SW 1271 (cell line): ENCODE measurements at regions not wholly inside any gene's neighbourhood (a gene's known extent, or its start where the extent isn't known, plus 50 kb on each side); places are given as distances from the start of the nearest gene placed in this dataset.
"Not testable (repeated sequence)": the region's sequence is repeated elsewhere in the genome, so short reads cannot be mapped to it uniquely, and the experiment has no call there.

Experiments
- DNase-seq, 2 experiments: peaks; one replicate each; lab custom pipeline; 2025; lab: John Stamatoyannopoulos, UW

DNA sequence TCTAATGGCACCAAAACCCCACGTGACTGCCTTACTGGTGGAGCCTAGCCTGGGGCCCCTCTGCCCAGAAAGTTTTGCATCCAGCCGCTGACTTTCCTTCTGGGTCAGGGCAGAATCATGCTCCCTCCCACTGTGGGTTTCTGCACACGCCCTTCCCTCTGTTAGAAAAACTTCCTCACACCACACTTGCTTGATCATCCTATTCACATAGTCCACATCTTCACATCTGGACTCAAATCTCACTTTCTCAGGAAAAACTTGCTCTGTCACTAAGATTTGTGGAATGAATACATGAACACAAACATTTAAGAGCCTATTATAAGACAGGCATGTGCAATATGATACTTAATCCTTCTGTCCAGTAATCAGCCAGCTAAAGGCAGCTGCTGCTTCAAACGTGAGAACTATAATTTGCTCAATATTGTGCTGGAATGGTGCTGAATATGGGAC is 274.7 kb downstream of the RND3 start:
- no peak for DNase-seq

GRCh38 chr2:150211164-150211631 is 276.3 kb downstream of the RND3 start:
- no peak for DNase-seq

- no peak for DNase-seq
These were observed 277.7 kb downstream of the RND3 start for GRCh38 chr2:150209746-150210145.

GRCh38 chr2:150208689-150209088 is 278.8 kb downstream of the RND3 start:
- DNase-seq = no peak

DNA sequence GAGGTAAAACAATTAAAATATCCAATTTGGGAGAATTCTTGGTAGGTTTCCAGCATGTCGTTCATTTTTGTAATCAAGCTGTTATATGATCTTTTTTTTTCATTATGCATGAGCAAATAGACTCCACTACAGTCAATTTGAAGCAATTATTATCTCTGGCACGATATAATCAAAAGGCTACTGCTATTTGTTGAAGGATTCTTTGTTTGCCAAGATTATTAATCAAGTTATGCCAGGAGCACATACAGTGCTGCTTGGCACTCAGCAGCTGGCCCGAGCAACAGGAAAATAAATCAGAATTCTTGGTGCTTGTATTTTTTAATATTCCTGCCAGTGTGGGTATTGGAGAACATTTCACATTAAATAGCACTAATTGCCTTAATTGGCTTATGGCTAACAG is 279.5 kb downstream of the RND3 start:
- no peak for DNase-seq

GRCh38 chr2:150204451-150204850 is 283.0 kb downstream of the RND3 start:
- no peak for DNase-seq

GRCh38 chr2:150194816-150195215 is 292.7 kb downstream of the RND3 start:
- not testable (repeated sequence) for DNase-seq

DNA sequence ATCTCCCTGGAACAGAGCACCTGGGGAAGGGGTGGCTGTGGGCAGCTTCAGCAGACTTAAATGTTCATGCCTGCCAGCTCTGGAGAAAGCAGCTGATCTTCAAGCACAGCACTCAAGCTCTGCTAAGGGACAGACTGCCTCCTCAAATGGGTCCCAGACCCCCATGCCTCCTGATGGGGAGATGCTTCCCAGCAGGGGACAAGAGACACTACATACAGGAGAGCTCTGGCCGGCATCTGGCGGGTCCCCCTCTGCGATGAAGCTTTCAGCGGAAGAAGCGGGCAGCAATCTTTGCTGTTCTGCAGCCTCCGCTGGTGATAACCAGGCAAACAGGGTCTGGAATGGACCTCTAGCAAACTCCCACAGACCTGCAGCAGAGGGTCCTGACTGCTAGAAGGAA is 294.8 kb downstream of the RND3 start:
- DNase-seq = no peak

DNA sequence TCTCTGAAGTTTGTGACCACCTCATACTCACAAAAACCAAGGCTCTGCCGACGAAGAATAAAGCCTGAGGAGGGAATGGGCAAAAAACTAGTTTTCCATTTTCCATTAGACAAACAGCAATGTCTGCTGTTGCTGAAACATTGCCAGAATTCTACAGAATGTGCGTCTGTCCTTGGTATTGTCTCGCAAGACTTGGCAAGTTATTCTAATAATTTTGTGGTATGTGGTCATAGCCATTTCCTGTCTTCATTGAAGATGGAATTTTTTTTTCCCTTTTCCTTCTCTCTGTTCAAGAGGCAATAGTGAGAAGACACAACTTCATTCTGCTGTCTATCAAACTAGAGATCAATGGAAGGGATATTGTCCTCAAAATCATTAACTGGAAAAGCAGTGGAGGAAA is 296.1 kb downstream of the RND3 start:
- DNase-seq = no peak

DNA sequence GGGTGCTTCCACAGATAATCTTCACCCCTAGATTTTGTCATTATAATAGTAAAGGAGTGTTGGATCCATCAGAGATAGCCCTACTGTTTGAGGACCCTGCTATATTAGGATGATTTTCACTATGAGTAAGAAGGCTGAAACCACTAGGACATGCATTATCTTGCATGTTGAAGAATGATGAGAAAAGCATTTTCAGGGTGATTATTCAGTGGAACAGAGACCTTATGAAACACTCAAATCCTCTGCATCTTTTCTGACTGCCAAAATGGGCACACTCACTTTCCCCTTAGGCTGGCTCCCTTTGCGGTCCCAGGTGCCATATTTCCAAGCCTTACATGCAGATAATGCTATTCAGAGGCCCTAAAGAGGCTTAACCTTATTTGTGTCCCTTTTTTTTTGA is 296.9 kb downstream of the RND3 start:
- DNase-seq = no peak

- DNase-seq = no peak
These were observed 298.7 kb downstream of the RND3 start for GRCh38 chr2:150188800-150189199.

GRCh38 chr2:150188177-150188576 is 299.3 kb downstream of the RND3 start:
- DNase-seq = no peak

- no peak for DNase-seq
These were observed 304.8 kb downstream of the RND3 start for GRCh38 chr2:150182566-150183235.

DNA sequence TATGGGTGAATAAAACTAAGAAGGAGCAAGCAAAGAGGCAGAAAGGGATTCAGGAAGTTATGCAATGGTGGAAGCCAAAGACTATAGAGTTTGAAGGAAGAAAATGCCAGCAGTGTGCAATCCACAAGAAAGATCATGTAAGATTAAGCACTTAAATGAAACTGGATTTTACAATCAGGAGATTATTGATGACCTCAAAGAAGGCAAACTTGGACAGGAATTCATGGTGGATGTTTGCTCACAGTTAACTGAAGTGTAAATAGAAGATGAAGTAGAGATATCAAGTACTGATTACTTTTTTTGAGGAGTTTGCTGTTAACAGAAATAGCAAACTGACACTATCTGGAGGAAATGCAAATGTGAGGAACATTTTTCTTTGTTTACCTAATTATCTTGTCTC is 308.9 kb downstream of the RND3 start:
- no peak for DNase-seq

GRCh38 chr2:150174971-150175421 is 312.5 kb downstream of the RND3 start:
- no peak for DNase-seq

DNA sequence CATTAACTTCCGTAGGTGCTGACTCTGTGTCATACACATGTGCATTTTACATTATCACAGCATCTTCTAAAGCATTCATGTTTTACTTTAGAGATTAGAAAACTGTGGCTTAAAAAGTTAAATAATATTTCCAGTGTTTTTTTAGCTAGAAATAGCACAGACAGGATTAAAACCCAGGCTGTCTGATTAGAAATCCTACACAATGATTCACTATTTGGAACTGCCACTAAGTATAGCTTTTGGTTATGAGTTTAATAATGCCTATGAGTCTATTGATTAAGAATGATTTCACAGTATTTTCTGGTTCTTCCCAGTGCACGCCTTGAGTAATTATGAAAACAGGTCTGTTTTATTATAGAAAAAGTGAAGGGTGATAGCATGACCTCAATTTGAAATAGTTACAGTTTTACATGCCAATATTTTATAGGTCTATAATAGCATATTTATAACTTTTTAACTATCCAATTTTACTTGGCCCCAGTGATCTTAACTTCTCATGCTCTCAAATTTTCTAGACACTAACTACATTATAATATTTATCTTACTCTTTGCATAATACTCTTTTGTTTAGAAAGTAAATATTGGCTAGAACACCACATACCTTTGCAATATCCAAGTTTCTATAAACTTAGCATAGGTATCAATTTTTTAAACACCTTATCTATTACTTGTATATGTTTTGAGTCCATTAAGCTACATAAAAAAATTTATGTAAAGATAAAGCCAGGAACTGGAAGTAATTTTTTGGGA is 313.2 kb downstream of the RND3 start:
- no peak for DNase-seq

DNA sequence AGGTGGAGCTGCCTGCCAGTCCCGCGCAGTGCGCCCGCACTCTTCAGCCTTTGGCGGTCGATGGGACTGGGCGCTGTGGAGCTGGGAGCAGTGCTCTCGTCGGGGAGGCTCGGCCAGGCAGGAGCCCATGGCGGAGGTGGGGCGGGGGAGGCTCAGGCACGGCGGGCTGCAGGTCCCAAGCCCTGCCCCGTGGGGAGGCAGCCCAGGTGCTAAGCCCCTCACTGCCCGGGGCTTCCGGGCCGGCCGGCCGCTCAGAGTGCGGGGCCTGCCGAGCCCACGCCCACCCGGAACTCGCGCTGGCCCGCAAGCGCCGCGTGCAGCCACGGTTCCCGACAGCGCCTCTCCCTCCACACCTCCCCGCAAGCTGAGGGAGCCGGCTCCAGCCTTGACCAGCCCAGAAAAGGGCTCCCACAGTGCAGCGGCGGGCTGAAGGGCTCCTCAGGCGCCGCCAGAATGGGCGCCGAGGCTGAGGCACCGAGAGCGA is 316.4 kb downstream of the RND3 start:
- DNase-seq = no peak

GRCh38 chr2:150169237-150169629 is 318.2 kb downstream of the RND3 start:
- DNase-seq = no peak

GRCh38 chr2:150168595-150169236 is 318.8 kb downstream of the RND3 start:
- DNase-seq = no peak

- no peak for DNase-seq
These were observed 319.8 kb downstream of the RND3 start for GRCh38 chr2:150167711-150168110.

GRCh38 chr2:150166313-150167051 is 321.0 kb downstream of the RND3 start:
- DNase-seq = no peak

DNA sequence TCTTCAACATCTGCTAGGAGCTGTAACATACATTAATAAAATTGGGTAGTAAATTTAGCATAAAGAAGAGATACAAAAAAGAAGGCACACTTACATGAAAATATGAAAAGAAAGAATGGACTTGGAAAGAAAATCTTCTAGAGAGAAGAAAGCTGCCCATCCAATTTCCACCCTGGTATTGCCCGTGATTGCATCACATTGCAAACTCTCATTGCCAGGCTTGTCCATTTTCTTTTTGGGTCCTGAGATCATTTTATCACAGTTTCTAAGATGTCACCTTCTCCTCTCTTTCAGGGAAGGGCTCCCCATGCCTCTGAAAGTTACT is 321.5 kb downstream of the RND3 start:
- DNase-seq = no peak
